DND-41 (cell line): ENCODE measurements at regions not wholly inside any gene's neighbourhood (a gene's known extent, or its start where the extent isn't known, plus 50 kb on each side); places are given as distances from the start of the nearest gene placed in this dataset.

ENCODE experiments used
- EZH2 ChIP-seq: IDR thresholded peaks from 3 replicates; pipeline ENCODE4 v1.6.1; 2012; ENCODE audit warnings: borderline replicate concordance, low read depth, mild to moderate bottlenecking, moderate library complexity, low read length, inconsistent platforms; ENCODE audit not compliant: severe bottlenecking
- TF ChIP-seq, protein P1 (sequence below): IDR thresholded peaks from 2 replicates; pipeline ENCODE4 v1.5.1; 2012; ENCODE audit warnings: borderline replicate concordance, low read length, moderate library complexity, mild to moderate bottlenecking; ENCODE audit not compliant: poor library complexity, severe bottlenecking; ENCODE audit errors: extremely low read depth

DNA sequence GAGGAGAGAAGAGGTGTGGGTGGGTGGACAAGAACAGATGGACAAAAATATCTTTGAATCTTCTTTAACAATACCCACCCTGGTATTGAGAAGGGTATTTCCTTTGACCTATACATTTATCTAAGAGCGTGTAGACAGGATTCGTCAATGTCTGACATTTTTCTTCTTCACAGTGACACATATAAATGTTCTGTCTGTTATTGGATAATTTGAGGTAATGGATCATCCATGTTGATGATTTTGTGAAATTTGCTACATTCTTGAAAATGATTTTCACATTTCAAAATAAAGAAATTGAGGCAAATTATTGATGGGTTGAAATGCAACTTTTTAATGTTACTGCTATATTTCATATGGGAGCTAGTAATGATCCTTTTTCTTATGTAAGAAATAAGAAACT is 770.7 kb upstream of the EPHA7 start:
- TF ChIP-seq, protein P1, sequence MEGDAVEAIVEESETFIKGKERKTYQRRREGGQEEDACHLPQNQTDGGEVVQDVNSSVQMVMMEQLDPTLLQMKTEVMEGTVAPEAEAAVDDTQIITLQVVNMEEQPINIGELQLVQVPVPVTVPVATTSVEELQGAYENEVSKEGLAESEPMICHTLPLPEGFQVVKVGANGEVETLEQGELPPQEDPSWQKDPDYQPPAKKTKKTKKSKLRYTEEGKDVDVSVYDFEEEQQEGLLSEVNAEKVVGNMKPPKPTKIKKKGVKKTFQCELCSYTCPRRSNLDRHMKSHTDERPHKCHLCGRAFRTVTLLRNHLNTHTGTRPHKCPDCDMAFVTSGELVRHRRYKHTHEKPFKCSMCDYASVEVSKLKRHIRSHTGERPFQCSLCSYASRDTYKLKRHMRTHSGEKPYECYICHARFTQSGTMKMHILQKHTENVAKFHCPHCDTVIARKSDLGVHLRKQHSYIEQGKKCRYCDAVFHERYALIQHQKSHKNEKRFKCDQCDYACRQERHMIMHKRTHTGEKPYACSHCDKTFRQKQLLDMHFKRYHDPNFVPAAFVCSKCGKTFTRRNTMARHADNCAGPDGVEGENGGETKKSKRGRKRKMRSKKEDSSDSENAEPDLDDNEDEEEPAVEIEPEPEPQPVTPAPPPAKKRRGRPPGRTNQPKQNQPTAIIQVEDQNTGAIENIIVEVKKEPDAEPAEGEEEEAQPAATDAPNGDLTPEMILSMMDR = no peak
- no peak for TF ChIP-seq EZH2
